Fibroblast of lung (primary cell): ENCODE measurements at regions not wholly inside any gene's neighbourhood (a gene's known extent, or its start where the extent isn't known, plus 50 kb on each side); places are given as distances from the start of the nearest gene placed in this dataset.

Experiments
- DNase-seq, 2 donors: peaks; one replicate each; pipeline versions ENCODE4 v3.0.0 to v3.0.0-alpha.2; 2010; ENCODE audit warnings: low read depth in 2 of 2
- H2AFZ ChIP-seq: 2 replicates; pipeline ENCODE4 v1.5.1; 2012; ENCODE audit warnings: low read length, control low read depth, inconsistent platforms
- H3K27ac ChIP-seq: 2 replicates; pipeline ENCODE4 v1.5.1; 2011; ENCODE audit warnings: low read length, control low read depth; ENCODE audit not compliant: insufficient read depth
- H3K27me3 ChIP-seq: 2 replicates; pipeline ENCODE4 v1.5.1; 2011; ENCODE audit warnings: mild to moderate bottlenecking, low read length; ENCODE audit not compliant: control insufficient read depth, insufficient read depth
- H3K36me3 ChIP-seq: 2 replicates; pipeline ENCODE4 v1.5.1; 2011; ENCODE audit warnings: low read length; ENCODE audit not compliant: control insufficient read depth, insufficient read depth
- H3K4me1 ChIP-seq: 2 replicates; pipeline ENCODE4 v1.5.1; 2011; ENCODE audit warnings: low read length; ENCODE audit not compliant: control insufficient read depth, insufficient read depth; ENCODE audit errors: extremely low read depth
- H3K4me2 ChIP-seq: 2 replicates; pipeline ENCODE4 v1.5.1; 2011; ENCODE audit warnings: low read length, control low read depth; ENCODE audit not compliant: insufficient read depth; ENCODE audit errors: extremely low read depth
- H3K4me3 ChIP-seq, 4 experiments: fragments of 200-600 bp in 1 of 4; sonication (generic) in 1 of 4; replicated peaks in 1 of 4; 2 replicates each; pipeline ENCODE4 v1.5.1; 2011 to 2016; ENCODE audit warnings: low read length in 4 of 4, low read depth in 3 of 4, mild to moderate bottlenecking in 3 of 4, control low read depth in 2 of 4, inconsistent platforms in 1 of 4, mixed read lengths in 1 of 4; ENCODE audit not compliant: insufficient read depth in 1 of 4; ENCODE audit errors: control extremely low read depth in 1 of 4
- H3K79me2 ChIP-seq: 2 replicates; pipeline ENCODE4 v1.5.1; 2012; ENCODE audit warnings: mild to moderate bottlenecking, low read length, inconsistent platforms; ENCODE audit not compliant: control insufficient read depth, insufficient read depth
- H3K9ac ChIP-seq: 2 replicates; pipeline ENCODE4 v1.5.1; 2011; ENCODE audit warnings: mild to moderate bottlenecking, low read length, control low read depth; ENCODE audit not compliant: insufficient read depth
- H3K9me3 ChIP-seq: 2 replicates; pipeline ENCODE4 v1.5.1; 2012; ENCODE audit warnings: low read depth, low read length; ENCODE audit not compliant: control insufficient read depth, insufficient read depth
- H4K20me1 ChIP-seq: 2 replicates; pipeline ENCODE4 v1.5.1; 2011; ENCODE audit warnings: low read length; ENCODE audit not compliant: control insufficient read depth, insufficient read depth; ENCODE audit errors: extremely low read depth
- EZH2 ChIP-seq: IDR thresholded peaks from 2 replicates; pipeline ENCODE4 v1.5.1; 2012; ENCODE audit warnings: low read length, control low read depth, mild to moderate bottlenecking; ENCODE audit errors: missing control alignments
- TF ChIP-seq, protein P1 (sequence below), 2 donors: IDR thresholded peaks in 1 of 2; conservative IDR thresholded peaks in 1 of 2; 1 replicate in 1 of 2; 2 replicates in 1 of 2; pipeline ENCODE4 v1.5.1; 2011 to 2012; ENCODE audit warnings: low read length in 2 of 2, control low read depth in 1 of 2, inconsistent platforms in 1 of 2, low read depth in 1 of 2, mild to moderate bottlenecking in 1 of 2

DNA sequence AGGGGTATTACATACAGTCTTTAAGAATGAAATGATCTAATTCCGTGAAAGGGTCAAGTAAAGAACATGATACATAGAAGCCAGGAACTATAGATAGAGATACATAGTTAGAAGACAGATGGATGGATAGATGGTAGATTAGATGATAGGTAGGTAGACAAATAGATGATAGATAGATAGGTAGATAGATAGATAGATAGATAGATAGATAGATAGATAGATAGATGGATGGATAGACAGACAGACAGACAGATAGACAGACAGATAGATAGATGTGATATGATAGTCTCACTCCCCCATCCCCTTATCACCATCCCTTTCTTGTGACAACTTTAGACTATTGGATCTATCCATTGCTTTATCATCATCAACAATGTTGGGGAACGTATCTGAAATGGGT is 448.2 kb downstream of the METTL4 start:
- Histone ChIP-seq H3K27me3 (no peaks in the 10 kb centered on the region), H3K4me2 (no peak overlapping the region), H3K36me3 (no peaks in the 10 kb centered on the region), H3K79me2 (no peaks in the 10 kb centered on the region), H3K27ac (no peak overlapping the region), H2AFZ (no peak overlapping the region), H3K4me3 (no peak overlapping the region), H3K9me3 (no peaks in the 10 kb centered on the region), H3K4me1 (no peaks in the 10 kb centered on the region), H3K9ac (no peak overlapping the region), H4K20me1 (no peaks in the 10 kb centered on the region)
- no peak for TF ChIP-seq EZH2
- TF ChIP-seq, protein P1, sequence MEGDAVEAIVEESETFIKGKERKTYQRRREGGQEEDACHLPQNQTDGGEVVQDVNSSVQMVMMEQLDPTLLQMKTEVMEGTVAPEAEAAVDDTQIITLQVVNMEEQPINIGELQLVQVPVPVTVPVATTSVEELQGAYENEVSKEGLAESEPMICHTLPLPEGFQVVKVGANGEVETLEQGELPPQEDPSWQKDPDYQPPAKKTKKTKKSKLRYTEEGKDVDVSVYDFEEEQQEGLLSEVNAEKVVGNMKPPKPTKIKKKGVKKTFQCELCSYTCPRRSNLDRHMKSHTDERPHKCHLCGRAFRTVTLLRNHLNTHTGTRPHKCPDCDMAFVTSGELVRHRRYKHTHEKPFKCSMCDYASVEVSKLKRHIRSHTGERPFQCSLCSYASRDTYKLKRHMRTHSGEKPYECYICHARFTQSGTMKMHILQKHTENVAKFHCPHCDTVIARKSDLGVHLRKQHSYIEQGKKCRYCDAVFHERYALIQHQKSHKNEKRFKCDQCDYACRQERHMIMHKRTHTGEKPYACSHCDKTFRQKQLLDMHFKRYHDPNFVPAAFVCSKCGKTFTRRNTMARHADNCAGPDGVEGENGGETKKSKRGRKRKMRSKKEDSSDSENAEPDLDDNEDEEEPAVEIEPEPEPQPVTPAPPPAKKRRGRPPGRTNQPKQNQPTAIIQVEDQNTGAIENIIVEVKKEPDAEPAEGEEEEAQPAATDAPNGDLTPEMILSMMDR (conservative IDR thresholded peaks at IDR 0.05 in 1 of 2, IDR thresholded peaks at IDR 0.05 in 1 of 2; ENCODE audit: low read depth in 1 of 2, low read length in 2 of 2): no peak
- DNase-seq: no peak

DNA sequence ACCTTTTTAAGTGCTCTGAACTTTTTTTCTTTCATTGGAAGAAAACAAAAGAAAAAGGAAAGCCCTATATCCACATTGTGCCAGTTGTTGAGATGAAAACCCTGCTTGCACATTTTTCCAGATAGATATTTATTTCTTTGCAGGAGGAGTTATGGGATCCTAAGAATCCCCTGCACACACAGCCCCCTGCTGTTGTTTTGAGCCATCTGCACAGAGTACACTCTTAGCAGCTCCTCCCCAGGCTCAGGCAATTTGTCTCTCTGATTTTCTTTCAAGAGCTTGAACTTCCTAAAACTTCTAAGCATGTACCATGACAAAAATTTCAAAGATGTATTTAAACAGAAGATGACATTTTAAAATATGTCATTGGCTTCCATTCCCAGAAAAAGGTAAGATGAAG is 436.9 kb downstream of the METTL4 start:
- Histone ChIP-seq H3K4me3 (no peak overlapping the region), H3K79me2 (no peaks in the 10 kb centered on the region), H3K27me3 (no peaks in the 10 kb centered on the region), H3K9me3 (no peaks in the 10 kb centered on the region), H4K20me1 (no peaks in the 10 kb centered on the region), H2AFZ (no peak overlapping the region), H3K9ac (no peak overlapping the region), H3K27ac (no peak overlapping the region), H3K4me1 (no peaks in the 10 kb centered on the region), H3K4me2 (no peak overlapping the region), H3K36me3 (no peaks in the 10 kb centered on the region)
- TF ChIP-seq EZH2: no peak
- TF ChIP-seq, protein P1 (conservative IDR thresholded peaks at IDR 0.05 in 1 of 2, IDR thresholded peaks at IDR 0.05 in 1 of 2; ENCODE audit: low read depth in 1 of 2, low read length in 2 of 2): no peak
- no peak for DNase-seq

DNA sequence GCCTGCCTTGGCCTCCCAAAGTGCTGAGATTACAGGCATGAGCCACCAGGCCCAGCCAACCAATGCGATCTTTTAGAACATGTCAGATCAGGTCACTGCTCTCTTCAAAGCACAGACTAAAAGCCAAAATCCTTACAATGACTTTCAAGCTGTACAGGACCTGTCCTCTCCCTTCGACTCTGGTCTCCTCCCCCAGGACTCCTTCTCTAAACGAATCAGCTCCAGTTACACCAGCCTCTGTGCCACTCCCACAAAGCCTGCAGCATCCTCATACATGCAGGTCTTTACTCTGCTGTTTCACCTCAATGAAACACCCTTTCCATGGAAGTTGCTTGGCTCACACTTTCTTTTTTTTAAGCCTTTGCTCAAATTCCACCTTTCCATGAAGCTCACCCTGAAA is 436.0 kb downstream of the METTL4 start:
- Histone ChIP-seq H3K4me1 (no peaks in the 10 kb centered on the region), H3K27ac (no peak overlapping the region), H3K79me2 (no peaks in the 10 kb centered on the region), H3K9me3 (no peaks in the 10 kb centered on the region), H3K4me3 (no peak overlapping the region), H4K20me1 (no peaks in the 10 kb centered on the region), H3K4me2 (no peak overlapping the region), H3K9ac (no peak overlapping the region), H3K36me3 (no peaks in the 10 kb centered on the region), H3K27me3 (no peaks in the 10 kb centered on the region), H2AFZ (no peak overlapping the region)
- no peak for DNase-seq
- TF ChIP-seq EZH2: no peak
- TF ChIP-seq, protein P1 (conservative IDR thresholded peaks at IDR 0.05 in 1 of 2, IDR thresholded peaks at IDR 0.05 in 1 of 2; ENCODE audit: low read depth in 1 of 2, low read length in 2 of 2): no peak
